ENCODE measurements at regions not wholly inside any gene's neighbourhood (a gene's known extent, or its start where the extent isn't known, plus 50 kb on each side); places are given as distances from the start of the nearest gene placed in this dataset.

DNA sequence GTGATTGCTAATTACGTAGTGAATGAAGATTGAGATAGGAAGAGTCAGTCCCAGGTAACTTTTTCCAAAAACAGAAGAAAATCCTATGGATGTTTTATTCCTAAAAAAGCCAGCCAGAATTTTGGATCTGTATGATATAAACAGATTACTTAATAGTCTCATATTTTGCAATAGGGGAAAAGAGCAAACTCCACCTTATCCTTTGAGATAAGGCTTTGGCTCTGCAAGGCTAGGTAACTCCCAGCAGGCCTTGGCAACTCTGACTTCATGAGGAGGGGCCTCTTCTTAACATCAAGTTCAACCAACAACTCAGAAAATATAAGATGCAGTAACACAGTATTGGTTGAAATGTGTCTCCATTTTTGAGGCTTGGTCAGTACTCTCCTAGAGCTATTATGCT is 98.7 kb upstream of the SLC4A4 start:
- H4K20me1 ChIP-seq (replicated peaks in 1 of 2; ENCODE audit: control insufficient read depth in 1 of 2, insufficient read depth in 2 of 2, low read length in 2 of 2), result no peaks in the 10 kb centered on the region
- no peak for DNase-seq (ENCODE audit: low read depth in 1 of 2, low spot score in 2 of 2)

More for the DNA sequence above, 98.7 kb upstream of the SLC4A4 start:
- Histone ChIP-seq H3K56ac (replicated peaks; ENCODE audit: insufficient read length, low read depth, low read length) (no peak overlapping the region), H3K4me2 (ENCODE audit: insufficient read depth in 1 of 2, low read depth in 2 of 2, low read length in 2 of 2) (no peak overlapping the region), H3K9me3 (ENCODE audit: insufficient read depth in 2 of 2, low read depth in 1 of 2, low read length in 1 of 2) (no peaks in the 10 kb centered on the region), H4K8ac (ENCODE audit: extremely low read depth, insufficient read depth, low read length) (no peak overlapping the region), H2BK20ac (ENCODE audit: low read length) (no peak overlapping the region), H3K27me3 (replicated peaks in 1 of 4; ENCODE audit: control insufficient read depth in 3 of 4, extremely low read depth in 1 of 4, insufficient read depth in 3 of 4, low read length in 3 of 4) (no peaks in the 10 kb centered on the region), H3K18ac (ENCODE audit: extremely low read depth, low read length) (no peak overlapping the region), H4K91ac (replicated peaks; ENCODE audit: insufficient read length, low read length) (no peak overlapping the region), H2BK15ac (ENCODE audit: low read length) (no peak overlapping the region), H2BK5ac (ENCODE audit: low read depth, low read length) (no peak overlapping the region), H3K23me2 (ENCODE audit: low read depth, low read length) (no peaks in the 10 kb centered on the region), H2AK5ac (ENCODE audit: low read depth, low read length) (no peak overlapping the region), H3K4ac (replicated peaks; ENCODE audit: insufficient read length, low read depth, low read length) (no peak overlapping the region), H2BK120ac (replicated peaks; ENCODE audit: low read depth, low read length) (no peak overlapping the region), H3K79me1 (ENCODE audit: low read depth, low read length) (no peaks in the 10 kb centered on the region), H2AFZ (ENCODE audit: low read length) (no peak overlapping the region), H3K14ac (ENCODE audit: insufficient read length) (no peak overlapping the region), H4K5ac (ENCODE audit: insufficient read length, low read depth, low read length) (no peak overlapping the region), H3K4me3 (ENCODE audit: extremely low read depth in 1 of 4, insufficient read depth in 2 of 4, low read depth in 3 of 4, low read length in 4 of 4) (no peak overlapping the region), H3K27ac (ENCODE audit: low read depth, low read length) (no peak overlapping the region), H3K79me2 (ENCODE audit: control insufficient read depth in 1 of 2, insufficient read depth in 2 of 2, low read length in 2 of 2) (no peaks in the 10 kb centered on the region), H3K9ac (replicated peaks in 1 of 4; ENCODE audit: extremely low read depth in 1 of 4, low read depth in 3 of 4, low read length in 3 of 4) (no peak overlapping the region), H3K4me1 (replicated peaks in 1 of 4; ENCODE audit: control insufficient read depth in 3 of 4, insufficient read depth in 4 of 4, low read length in 3 of 4) (no peaks in the 10 kb centered on the region), H2BK12ac (ENCODE audit: low read depth, low read length) (no peak overlapping the region), H3K36me3 (ENCODE audit: control insufficient read depth in 2 of 4, insufficient read depth in 4 of 4, low read length in 3 of 4) (no peaks in the 10 kb centered on the region), H3K23ac (ENCODE audit: insufficient read length) (no peak overlapping the region)
- FAIRE-seq, result no peak
- TF ChIP-seq GTF2F1 (IDR thresholded peaks at IDR 0.05; ENCODE audit: borderline replicate concordance, low read depth, low read length) (no peak), GABPA (IDR thresholded peaks at IDR 0.05; ENCODE audit: borderline replicate concordance, insufficient read depth, low read length) (no peak), POU5F1 (IDR thresholded peaks at IDR 0.05; ENCODE audit: low read depth, low read length) (no peak), SIN3A (conservative IDR thresholded peaks at IDR 0.05 in 1 of 2, IDR thresholded peaks at IDR 0.05 in 1 of 2; ENCODE audit: low read depth in 1 of 2, low read length in 2 of 2) (no peak), RNF2 (IDR thresholded peaks at IDR 0.05; ENCODE audit: borderline replicate concordance, low read depth, low read length, missing control alignments, poor library complexity, severe bottlenecking) (no peak), RFX5 (IDR thresholded peaks at IDR 0.05; ENCODE audit: borderline replicate concordance, low read depth, low read length) (no peak), SP1 (IDR thresholded peaks at IDR 0.05; ENCODE audit: low read depth, low read length) (no peak)
- TF ChIP-seq, protein P1, sequence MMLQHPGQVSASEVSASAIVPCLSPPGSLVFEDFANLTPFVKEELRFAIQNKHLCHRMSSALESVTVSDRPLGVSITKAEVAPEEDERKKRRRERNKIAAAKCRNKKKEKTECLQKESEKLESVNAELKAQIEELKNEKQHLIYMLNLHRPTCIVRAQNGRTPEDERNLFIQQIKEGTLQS (IDR thresholded peaks at IDR 0.05; ENCODE audit: insufficient read depth, low read depth, low read length), result no peak
- ChIA-PET POLR2A (ENCODE audit: partially characterized antibody) (no interaction called here), CTCF (ENCODE audit: partially characterized antibody) (interaction anchor here (4.3 kb wide), 1 partner anchor 10 kb away, joined by 21 read pairs; no protein-coding TSS in a partner anchor)
- 92% methylated on average over 1 of the region's 1 CpG; no CpG with 5 or more reads in 1 of the 2 experiments for WGBS, 2 experiments (ENCODE audit: extremely low coverage in 1 of 2, insufficient coverage in 1 of 2, insufficient read length in 1 of 2, insufficient replicate concordance in 2 of 2, low coverage in 1 of 2, low lambda C conversion rate in 2 of 2, missing lambda C conversion rate in 1 of 2)
